Lung microvascular endothelial cell (primary cell): ENCODE measurements at regions not wholly inside any gene's neighbourhood (a gene's known extent, or its start where the extent isn't known, plus 50 kb on each side); places are given as distances from the start of the nearest gene placed in this dataset.

Experiments
- DNase-seq, 2 donors: peaks; one replicate each; pipeline versions ENCODE4 v3.0.0 to v3.0.0-alpha.2; 2010; ENCODE audit warnings: low read depth in 2 of 2

- no peak for DNase-seq
Measured at GRCh38 chr1:222040955-222041354, 299.1 kb upstream of the DUSP10 start.

- DNase-seq = no peak
Measured at GRCh38 chr1:222040121-222040805, 298.4 kb upstream of the DUSP10 start.

- no peak for DNase-seq
Measured at GRCh38 chr1:222038971-222039370, 297.1 kb upstream of the DUSP10 start.

GRCh38 chr1:222037720-222038119, 295.8 kb upstream of the DUSP10 start:
- no peak for DNase-seq

GRCh38 chr1:222034790-222035189, 292.9 kb upstream of the DUSP10 start:
- no peak for DNase-seq

- DNase-seq = no peak
Measured at GRCh38 chr1:222033450-222033849, 291.6 kb upstream of the DUSP10 start.

- no peak for DNase-seq
Measured at GRCh38 chr1:222031318-222031717, 289.4 kb upstream of the DUSP10 start.

- no peak for DNase-seq
Measured at GRCh38 chr1:222028676-222029075, 286.8 kb upstream of the DUSP10 start.

GRCh38 chr1:222028116-222028515, 286.2 kb upstream of the DUSP10 start:
- DNase-seq = no peak

- no peak for DNase-seq
Measured at GRCh38 chr1:222026280-222026679, 284.4 kb upstream of the DUSP10 start.

GRCh38 chr1:222023025-222023424, 281.1 kb upstream of the DUSP10 start:
- no peak for DNase-seq

GRCh38 chr1:222021129-222021528, 279.2 kb upstream of the DUSP10 start:
- no peak for DNase-seq

- no peak for DNase-seq
Measured at GRCh38 chr1:222020553-222020952, 278.7 kb upstream of the DUSP10 start.

- DNase-seq = no peak
Measured at GRCh38 chr1:222019029-222019428, 277.1 kb upstream of the DUSP10 start.

- DNase-seq = no peak
Measured at GRCh38 chr1:222018041-222018440, 276.2 kb upstream of the DUSP10 start.

- no peak for DNase-seq
Measured at GRCh38 chr1:222015686-222016085, 273.8 kb upstream of the DUSP10 start.

GRCh38 chr1:222014001-222014400, 272.1 kb upstream of the DUSP10 start:
- DNase-seq = no peak

- no peak for DNase-seq
Measured at GRCh38 chr1:222012816-222013215, 270.9 kb upstream of the DUSP10 start.

GRCh38 chr1:222010306-222010705, 268.4 kb upstream of the DUSP10 start:
- no peak for DNase-seq

- DNase-seq = peak; percentile 15 to 55
Measured at GRCh38 chr1:222009105-222009730, 267.3 kb upstream of the DUSP10 start.

GRCh38 chr1:222006715-222007114, 264.8 kb upstream of the DUSP10 start:
- no peak for DNase-seq

GRCh38 chr1:222004784-222005183, 262.9 kb upstream of the DUSP10 start:
- DNase-seq = no peak

GRCh38 chr1:222004034-222004433, 262.1 kb upstream of the DUSP10 start:
- DNase-seq = no peak
